ENCODE measurements at regions not wholly inside any gene's neighbourhood (a gene's known extent, or its start where the extent isn't known, plus 50 kb on each side); places are given as distances from the start of the nearest gene placed in this dataset.
"Not testable (repeated sequence)": the region's sequence is repeated elsewhere in the genome, so short reads cannot be mapped to it uniquely, and the experiment has no call there.

- peak; percentile 48 to 61 for DNase-seq
These were observed 53.1 kb upstream of the HMCN1 start for GRCh38 chr1:185681034-185681633.

- DNase-seq = no peak
These were observed 53.7 kb upstream of the HMCN1 start for GRCh38 chr1:185680453-185680852.

- no peak for DNase-seq
These were observed 55.0 kb upstream of the HMCN1 start for GRCh38 chr1:185679220-185679619.

- no peak for DNase-seq
These were observed 57.2 kb upstream of the HMCN1 start for GRCh38 chr1:185676969-185677368.

GRCh38 chr1:185674201-185674600, 60.0 kb upstream of the HMCN1 start:
- DNase-seq = peak; percentile 24 to 76

GRCh38 chr1:185672719-185673360, 61.4 kb upstream of the HMCN1 start:
- DNase-seq = no peak

- DNase-seq = peak in 1 of 2 experiments; percentile 5
These were observed 64.0 kb upstream of the HMCN1 start for GRCh38 chr1:185670187-185670627.

GRCh38 chr1:185668013-185668412, 66.2 kb upstream of the HMCN1 start:
- no peak for DNase-seq

GRCh38 chr1:185666582-185666981, 67.6 kb upstream of the HMCN1 start:
- DNase-seq = no peak

GRCh38 chr1:185663771-185664296, 70.4 kb upstream of the HMCN1 start:
- no peak for DNase-seq

GRCh38 chr1:185663332-185663731, 70.9 kb upstream of the HMCN1 start:
- no peak for DNase-seq

- no peak for DNase-seq
These were observed 72.2 kb upstream of the HMCN1 start for GRCh38 chr1:185661971-185662370.

GRCh38 chr1:185656663-185657062, 77.5 kb upstream of the HMCN1 start:
- DNase-seq = no peak

GRCh38 chr1:185654952-185655314, 79.3 kb upstream of the HMCN1 start:
- no peak for DNase-seq

- no peak for DNase-seq
These were observed 79.8 kb upstream of the HMCN1 start for GRCh38 chr1:185654199-185654951.

- DNase-seq = no peak
These were observed 80.6 kb upstream of the HMCN1 start for GRCh38 chr1:185653615-185654014.

- DNase-seq = no peak
These were observed 81.8 kb upstream of the HMCN1 start for GRCh38 chr1:185652348-185652747.

- DNase-seq = no peak
These were observed 83.5 kb upstream of the HMCN1 start for GRCh38 chr1:185650602-185651230.

- no peak for DNase-seq
These were observed 85.2 kb upstream of the HMCN1 start for GRCh38 chr1:185648858-185649589.

GRCh38 chr1:185647597-185648267, 86.5 kb upstream of the HMCN1 start:
- not testable (repeated sequence) for DNase-seq

GRCh38 chr1:185646202-185646683, 87.9 kb upstream of the HMCN1 start:
- peak; percentile 32 to 48 for DNase-seq

GRCh38 chr1:185645686-185646085, 88.5 kb upstream of the HMCN1 start:
- DNase-seq = no peak
